Astrocyte (in vitro differentiated cells and primary cell): ENCODE measurements at regions not wholly inside any gene's neighbourhood (a gene's known extent, or its start where the extent isn't known, plus 50 kb on each side); places are given as distances from the start of the nearest gene placed in this dataset.

ENCODE experiments used
- CTCF ChIP-seq: IDR thresholded peaks from 2 replicates; pipeline ENCODE4 v1.5.1; 2011; ENCODE audit warnings: low read depth, mild to moderate bottlenecking, inconsistent platforms, low read length, moderate library complexity; ENCODE audit not compliant: insufficient read depth
- EZH2 ChIP-seq: IDR thresholded peaks from 2 replicates; pipeline ENCODE4 v1.6.1; 2012; ENCODE audit warnings: mild to moderate bottlenecking, low read length, inconsistent platforms; ENCODE audit not compliant: insufficient read depth

GRCh38 chr2:215607766-215608165, 171.9 kb upstream of the FN1 start:
- TF ChIP-seq CTCF (no peak), EZH2 (no peak)
